NCI-H2196 treated with DMSO at 0.1 percent for 48 hours (cell line): ENCODE measurements at regions not wholly inside any gene's neighbourhood (a gene's known extent, or its start where the extent isn't known, plus 50 kb on each side); places are given as distances from the start of the nearest gene placed in this dataset.

Experiments used
- DNase-seq: peaks from one replicate; lab custom pipeline; 2025; ENCODE audit not compliant: unreplicated experiment; lab: John Stamatoyannopoulos, UW

DNA sequence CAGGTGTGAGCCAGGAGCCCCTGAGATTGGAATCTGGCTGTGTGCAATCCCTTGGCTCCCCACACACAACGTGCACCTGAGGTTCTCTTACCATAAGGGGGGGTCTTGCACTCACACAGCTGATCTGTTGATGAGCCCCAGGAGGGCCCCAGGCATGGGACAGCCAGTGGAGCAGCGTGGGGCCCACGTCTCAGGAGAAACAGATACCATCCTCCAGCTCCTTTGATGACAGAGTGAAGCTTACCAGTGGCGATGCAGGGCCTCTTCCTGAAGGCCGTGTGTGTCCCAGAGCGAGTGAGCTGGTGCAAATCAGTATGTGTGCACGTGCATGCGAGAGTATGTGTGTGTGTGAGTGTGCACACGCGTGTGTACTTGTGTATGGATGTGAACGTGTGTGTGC lies 287.4 kb downstream of the IRX1 start:
- DNase-seq: no peak

- DNase-seq: no peak
Measured at GRCh38 chr5:3886524-3887451, 291.2 kb downstream of the IRX1 start.

DNA sequence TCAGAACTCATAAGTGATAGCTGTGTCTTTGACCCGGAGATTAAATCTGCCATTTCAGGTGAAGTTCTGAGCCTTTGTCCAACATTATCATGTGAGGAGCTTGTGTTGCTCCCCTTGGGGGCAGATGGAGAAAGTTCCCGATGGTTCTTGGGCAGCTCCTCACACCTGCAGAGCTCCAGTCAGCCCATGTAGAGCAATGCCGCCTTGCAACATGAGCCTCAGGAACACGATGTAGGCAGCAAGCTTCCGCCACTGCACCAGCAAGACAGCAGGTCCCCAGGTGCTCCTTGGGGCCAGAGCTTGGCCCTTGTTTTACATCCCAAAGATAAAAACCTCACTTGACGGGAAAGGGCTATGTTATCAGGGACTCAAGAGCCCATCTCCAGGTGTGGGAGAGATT lies 292.7 kb downstream of the IRX1 start:
- DNase-seq: no peak

- no peak for DNase-seq
Measured at GRCh38 chr5:3889412-3890142, 293.9 kb downstream of the IRX1 start.

GRCh38 chr5:3891113-3891512 lies 295.5 kb downstream of the IRX1 start:
- DNase-seq: no peak

- no peak for DNase-seq
Measured at GRCh38 chr5:3893527-3893926, 297.9 kb downstream of the IRX1 start.

DNA sequence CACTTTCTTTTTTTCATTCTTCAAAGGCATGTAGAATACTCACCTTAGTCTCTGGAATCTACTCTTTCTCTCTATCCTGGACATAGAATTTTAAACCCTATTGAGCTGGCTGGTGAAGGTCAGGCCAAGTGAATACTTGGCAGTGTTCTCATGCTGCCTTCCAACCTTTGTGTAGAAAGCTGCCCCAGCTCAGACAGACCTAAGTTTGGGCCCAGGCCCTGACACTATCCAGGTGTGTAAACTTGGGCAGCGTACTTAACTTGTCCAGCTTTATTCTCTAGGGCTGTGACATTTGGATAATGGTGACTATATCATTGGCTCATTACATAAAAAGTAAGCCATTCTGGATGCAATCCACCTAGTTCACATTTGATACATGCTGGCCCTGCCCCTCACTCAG lies 298.3 kb downstream of the IRX1 start:
- DNase-seq: no peak

- no peak for DNase-seq
Measured at GRCh38 chr5:3896098-3896497, 300.5 kb downstream of the IRX1 start.

GRCh38 chr5:3899093-3899492 lies 303.5 kb downstream of the IRX1 start:
- DNase-seq: no peak

GRCh38 chr5:3904584-3904983 lies 309.0 kb downstream of the IRX1 start:
- DNase-seq: no peak

DNA sequence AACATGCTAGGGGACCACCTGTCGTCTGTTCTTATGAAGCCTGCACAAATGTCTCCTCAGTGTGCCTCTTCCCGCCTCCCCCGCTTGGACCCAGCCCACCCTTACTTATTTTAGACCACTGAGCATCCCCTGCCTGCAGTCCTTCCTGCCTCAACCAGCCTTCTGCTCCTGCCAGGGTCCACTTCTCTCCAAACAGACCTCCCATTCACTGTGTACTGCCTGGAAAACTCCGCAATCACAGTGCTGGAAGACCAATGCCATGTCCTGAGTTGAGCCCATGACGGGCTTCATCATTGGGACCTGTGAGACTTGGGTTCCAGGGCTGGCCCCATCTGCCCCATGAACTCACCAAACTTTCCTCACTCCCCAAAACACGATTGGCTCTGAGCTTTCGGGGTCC lies 309.4 kb downstream of the IRX1 start:
- DNase-seq: no peak

DNA sequence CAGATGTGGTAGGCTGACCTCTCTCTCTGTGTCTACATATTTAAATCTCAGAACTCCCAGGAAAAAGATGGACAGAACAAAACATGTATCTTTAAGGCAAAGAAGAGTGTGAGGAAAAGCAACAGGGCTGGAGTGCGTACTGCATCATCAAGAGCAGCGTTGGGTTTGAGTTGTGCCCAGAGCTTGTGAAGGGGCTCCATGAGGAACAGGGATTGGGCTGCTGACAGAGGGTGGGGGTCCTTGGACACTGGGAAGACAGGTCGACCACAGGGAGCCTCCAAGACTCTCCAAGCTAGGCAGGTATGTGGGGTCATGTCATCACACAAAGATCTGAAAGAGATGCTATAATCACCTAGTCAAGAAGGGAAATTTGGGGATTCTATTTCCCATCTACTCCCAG lies 309.9 kb downstream of the IRX1 start:
- DNase-seq: no peak

- DNase-seq: no peak
Measured at GRCh38 chr5:3911111-3911510, 315.5 kb downstream of the IRX1 start.

DNA sequence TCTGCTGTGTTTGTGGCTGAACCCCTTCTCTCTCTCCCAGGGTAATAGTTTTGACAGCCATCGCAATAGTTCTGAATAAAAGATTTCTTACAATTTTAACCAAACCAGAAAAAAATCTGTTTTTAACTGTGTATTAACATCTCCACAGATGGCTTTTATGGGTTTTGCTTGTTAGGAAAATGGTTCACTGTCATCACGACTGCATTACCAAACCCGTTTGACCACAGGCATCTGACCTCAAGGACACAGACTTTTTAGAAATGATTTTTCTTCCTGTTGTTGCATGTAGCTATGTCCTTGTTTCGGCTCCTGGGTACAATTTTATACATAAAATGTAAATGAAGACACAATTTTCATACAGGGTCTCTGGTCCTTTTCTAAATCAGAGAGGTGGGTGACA lies 316.1 kb downstream of the IRX1 start:
- no peak for DNase-seq

GRCh38 chr5:3912790-3913189 lies 317.2 kb downstream of the IRX1 start:
- no peak for DNase-seq

DNA sequence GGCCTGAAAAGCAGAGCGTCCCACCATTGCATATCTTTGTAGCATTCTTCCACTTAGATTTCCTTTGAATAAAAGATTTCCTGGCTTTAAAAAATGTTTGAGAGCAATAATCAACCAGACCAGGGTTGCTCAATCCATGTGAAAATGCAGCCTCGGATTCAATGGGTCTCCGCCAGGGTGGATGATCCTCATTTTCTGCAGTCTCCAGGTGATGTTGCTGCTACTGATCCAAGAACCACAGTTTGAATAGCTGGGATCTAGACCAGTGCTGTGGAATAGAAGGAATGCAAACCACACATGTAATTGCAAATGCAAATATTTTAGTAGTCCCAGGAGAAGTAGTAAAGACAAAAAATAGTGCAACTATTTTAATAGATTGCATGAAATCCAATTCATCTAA lies 317.6 kb downstream of the IRX1 start:
- no peak for DNase-seq

DNA sequence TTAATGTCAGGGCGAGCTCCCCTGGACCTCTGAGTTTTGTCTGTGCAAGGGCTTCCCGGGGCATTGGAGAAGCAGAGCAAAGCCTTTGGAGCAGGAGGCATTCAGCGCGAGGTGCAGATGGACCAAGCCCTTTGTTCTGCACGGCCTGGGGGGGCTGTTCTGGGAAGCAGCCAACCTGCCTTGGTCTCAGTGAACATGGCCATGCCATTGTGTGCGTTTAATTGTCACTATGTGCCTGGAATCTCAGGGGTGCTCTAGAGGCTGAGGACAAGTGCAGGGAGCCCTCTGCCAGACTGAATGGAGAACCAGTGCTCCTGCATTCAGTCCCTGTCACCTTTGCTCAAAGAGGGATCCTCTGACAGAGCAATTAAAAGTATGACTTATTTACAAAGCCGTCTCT lies 329.4 kb downstream of the IRX1 start:
- no peak for DNase-seq

GRCh38 chr5:3925935-3926334 lies 330.3 kb downstream of the IRX1 start:
- DNase-seq: no peak

GRCh38 chr5:3929799-3930198 lies 334.2 kb downstream of the IRX1 start:
- DNase-seq: no peak

- no peak for DNase-seq
Measured at GRCh38 chr5:3931976-3932375, 336.3 kb downstream of the IRX1 start.

DNA sequence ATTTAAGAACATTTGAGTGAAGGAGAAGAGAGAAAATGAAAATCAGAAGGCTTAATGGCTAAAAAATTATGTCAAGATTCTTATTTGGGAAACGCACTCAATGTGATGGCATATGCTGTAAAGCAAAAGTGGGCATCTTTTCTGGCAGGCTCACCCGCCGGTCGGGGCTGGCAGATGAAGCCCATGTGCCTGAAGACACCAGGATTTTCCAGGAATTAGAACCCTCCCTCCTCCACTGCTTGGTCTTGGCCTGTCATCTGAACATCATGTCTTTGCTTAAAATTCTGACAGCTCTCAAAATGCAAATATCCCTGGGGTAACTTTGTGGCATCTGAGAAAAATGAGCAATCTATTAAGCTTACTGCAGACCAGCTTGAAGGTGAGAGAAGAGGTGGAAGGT lies 337.9 kb downstream of the IRX1 start:
- no peak for DNase-seq

- DNase-seq: no peak
Measured at GRCh38 chr5:3933966-3934365, 338.3 kb downstream of the IRX1 start.
